NCI-H187 treated with DMSO at 0.1 percent for 48 hours (cell line): ENCODE measurements at regions not wholly inside any gene's neighbourhood (a gene's known extent, or its start where the extent isn't known, plus 50 kb on each side); places are given as distances from the start of the nearest gene placed in this dataset.
"Not testable (repeated sequence)": the region's sequence is repeated elsewhere in the genome, so short reads cannot be mapped to it uniquely, and the experiment has no call there.

Source experiments
- DNase-seq: peaks from one replicate; lab custom pipeline; 2025; lab: John Stamatoyannopoulos, UW

DNA sequence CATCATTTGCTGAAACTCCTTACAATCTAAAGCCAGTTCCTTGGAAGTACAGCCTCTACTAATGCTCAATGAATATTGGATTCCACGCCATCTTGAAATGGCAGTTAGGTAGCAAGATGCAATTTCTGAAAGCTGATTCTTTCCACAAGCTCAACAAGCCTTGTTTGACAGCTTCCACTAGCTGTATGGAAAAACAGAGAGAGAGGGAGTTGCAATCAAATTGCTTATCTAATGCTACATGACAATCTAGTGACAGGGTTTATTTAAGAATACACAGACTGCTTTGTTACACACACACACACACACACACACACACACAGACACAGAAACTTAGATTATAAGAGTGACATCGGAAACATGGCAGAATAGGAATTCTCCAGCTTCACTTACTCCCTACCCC lies 288.4 kb upstream of the DEPDC1 start:
- DNase-seq, result no peak

DNA sequence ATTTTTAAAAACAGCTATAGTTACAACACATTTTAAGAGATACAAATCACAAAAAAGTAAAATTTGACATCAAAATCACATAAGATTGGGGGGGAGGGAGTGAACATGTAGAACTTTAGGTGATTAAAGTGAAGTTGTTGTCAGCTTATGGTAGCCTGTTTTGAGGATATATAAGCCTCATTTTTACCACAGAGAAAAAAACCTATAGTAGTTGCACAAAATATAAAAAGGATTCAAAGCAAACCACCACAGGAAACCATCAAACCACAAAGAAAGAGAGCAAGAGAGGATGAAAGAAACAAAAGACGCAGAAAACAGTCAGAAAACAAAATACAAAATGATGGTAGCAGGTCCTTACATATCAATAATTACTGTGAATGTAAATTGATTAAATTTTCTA lies 291.9 kb upstream of the DEPDC1 start:
- DNase-seq, result no peak

DNA sequence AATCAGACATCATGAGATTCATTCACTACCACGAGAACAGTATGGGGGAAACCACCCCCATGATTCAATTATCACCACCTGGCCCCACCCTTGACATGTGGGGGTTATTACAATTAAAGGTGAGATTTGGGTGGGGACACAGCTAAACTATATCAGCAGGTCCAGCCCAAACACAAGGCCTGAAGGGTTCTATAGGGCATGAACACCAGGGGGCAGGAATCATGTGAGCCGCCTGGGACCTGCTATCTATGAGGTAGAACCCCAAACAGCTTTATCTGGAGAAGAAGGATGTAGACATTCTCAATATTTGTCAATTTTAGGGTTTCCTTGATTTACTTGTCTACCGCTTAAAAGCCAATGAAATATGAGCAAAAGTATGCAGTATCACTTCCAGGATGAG lies 294.9 kb upstream of the DEPDC1 start:
- DNase-seq, result no peak

DNA sequence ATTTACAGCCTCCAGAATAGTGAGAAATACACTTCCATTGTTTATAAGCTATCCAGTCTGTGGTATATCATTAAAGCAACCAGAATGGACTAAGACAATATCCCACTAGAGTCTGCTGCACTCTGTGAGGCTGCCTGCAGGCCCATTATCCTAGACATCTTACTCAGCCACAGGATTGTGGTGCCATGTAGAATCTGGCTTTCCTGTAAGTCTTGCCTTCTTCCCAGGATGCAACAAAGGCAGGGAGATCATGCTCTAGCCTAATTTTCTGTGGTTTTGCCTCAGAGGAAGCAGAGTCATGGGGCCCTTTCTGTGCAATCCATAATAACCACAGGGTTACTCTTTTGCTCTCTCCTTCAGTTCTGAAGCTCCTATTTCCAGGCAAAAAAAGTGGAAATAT lies 299.1 kb upstream of the DEPDC1 start:
- no peak for DNase-seq

DNA sequence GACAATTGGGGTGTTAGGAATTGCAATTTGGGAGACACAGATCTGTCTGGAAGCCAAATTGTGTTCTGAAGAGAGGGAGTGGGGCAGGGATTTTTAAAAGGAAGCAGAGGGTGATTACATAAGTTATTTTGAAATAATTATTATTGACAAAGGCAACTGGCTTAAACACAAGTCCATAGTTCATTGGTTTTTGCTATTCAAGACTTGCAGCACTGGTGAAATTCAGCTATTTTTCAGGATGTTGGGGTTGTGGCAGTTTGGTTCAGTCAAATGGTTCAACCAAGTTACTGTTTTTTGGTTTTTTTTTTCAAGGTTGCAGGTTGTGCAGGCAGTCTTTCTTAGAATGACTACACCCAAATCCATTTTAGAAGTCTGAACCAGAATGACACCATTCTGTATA lies 300.0 kb upstream of the DEPDC1 start:
- DNase-seq, result no peak

DNA sequence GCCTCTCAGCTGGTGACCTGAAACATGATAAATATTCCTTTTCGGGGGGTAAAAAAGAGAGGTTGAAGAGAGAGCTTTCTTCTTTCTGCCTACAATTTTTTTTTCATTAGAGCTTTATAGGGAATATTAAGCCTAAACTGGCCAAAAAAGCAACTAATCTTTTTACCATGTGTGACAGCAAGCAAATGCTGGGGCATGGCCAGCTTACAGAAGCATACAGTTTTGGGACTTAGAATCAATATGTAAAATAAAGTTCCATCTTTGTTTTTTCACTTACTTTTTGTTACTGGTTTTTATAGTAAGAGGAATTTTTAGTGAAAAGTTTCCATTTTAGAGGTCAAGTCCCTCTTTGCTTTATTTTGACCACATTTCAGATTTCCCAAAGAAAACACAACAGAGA lies 301.2 kb upstream of the DEPDC1 start:
- no peak for DNase-seq

DNA sequence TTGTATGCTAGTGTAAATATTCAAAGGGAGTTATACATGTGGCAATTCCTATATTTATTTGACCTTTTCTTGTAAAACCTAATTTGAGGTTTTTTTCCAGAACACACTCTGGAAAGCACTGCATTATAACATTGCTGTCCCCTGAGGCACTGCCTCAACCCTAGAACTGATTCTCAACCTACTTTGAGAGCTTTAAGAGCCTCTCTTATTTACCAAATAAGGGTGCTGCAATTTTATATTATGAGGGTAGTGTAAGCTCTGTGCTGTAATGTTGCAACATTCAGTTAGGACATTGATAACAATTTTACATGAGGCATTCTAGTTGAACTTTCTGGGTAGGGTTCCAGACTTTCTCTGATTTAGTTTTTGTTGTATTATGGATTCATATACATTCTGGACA lies 302.2 kb upstream of the DEPDC1 start:
- no peak for DNase-seq

DNA sequence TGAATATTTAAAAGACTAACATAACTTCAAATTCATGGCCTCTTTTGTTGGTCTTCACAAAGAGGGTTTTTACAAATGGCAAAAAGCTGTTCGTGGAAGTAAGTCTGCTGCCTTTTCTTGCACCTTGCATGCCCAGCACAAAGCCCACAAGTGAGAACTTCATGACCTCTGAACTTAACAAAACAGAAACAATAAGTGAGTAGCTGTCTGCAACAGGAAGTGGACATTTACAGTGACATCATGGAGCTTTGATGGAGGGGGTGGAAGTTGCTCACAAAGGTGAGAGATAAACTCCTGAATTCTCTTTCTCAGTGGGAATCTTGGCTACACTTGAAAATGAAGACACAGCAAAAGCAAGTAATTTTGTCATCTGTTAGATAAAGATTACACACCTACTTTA lies 303.3 kb upstream of the DEPDC1 start:
- DNase-seq, result no peak

DNA sequence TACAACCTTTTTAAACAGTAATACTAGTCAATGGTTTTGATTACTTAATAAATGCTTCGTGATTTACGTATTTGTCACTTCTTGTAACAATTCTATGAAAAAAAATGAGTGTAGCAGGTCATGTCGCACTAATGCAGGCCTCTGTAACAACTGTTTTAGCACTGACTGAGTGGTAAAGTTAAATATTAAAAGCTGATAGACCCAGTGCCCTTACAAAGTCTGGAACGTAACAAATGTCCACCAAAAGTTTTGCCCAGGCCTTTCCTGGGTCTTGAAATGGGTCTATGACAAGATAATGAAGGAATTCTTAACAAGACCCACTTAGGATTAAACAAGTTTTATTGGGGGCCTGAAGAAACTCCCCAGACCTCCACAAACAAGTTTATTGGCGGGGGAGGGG lies 304.6 kb upstream of the DEPDC1 start:
- DNase-seq, result no peak

DNA sequence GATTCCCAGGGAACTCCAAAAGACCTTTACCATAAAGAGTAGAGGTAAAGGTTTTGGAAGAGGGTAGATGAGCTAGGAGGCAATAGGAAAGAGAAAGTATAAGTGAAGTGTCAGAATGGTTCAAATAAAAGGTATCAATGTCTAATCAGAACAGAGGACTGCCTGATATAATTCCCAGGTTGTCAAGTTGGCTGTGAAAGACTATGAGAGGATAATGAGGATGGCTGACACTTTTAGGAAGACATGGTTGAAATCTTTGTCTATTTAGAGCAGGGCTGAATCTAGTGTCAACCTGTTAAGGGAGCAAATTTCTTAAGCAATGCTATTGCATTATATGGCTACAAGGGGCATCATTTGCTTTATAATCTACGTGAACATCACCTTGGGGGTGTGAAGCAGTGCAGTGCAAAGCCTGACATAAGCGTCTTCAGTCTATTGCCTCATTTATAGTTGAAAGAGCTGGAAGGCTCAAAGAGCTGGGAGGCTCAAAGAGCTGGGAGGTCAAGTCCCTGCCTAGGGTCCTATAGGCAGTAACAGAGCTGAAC lies 308.3 kb upstream of the DEPDC1 start:
- no peak for DNase-seq

DNA sequence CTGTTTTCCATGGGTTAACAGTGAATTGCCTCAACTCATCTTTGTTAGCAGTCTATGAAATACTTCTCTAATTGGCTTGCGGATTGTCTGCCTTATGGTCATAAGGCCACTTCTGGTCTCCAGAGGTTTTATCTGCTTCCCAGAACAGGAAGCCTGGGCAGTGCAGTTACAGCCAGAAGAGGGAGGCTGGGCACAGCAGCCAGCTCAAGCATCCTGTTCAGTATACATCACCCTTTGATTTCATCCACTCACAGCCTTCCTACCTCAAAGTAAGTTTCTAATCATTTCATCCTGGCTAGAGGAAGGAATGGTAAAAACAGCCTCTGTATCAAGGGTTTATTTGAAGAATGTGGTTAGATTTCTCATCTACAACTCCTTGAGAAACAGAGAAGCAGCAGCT lies 311.5 kb upstream of the DEPDC1 start:
- no peak for DNase-seq

DNA sequence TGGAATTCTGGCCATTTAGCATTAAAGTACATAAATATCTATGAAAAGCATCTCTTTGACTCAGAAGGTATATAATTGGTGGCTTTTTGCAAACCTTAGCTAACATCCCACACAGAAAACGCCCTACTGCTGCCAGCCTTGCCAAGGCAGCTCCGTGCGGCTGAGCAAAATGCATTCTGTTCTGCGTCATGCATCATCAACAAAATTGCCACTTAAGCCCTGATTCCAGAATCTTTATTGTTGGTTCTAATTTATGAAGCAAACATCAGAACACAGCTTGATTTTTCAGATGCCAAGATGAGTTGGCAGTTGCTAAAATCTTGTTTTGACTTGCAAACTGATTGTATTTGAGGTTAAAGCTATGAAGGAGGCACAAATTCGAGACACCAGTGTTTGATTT lies 314.9 kb upstream of the DEPDC1 start:
- no peak for DNase-seq

DNA sequence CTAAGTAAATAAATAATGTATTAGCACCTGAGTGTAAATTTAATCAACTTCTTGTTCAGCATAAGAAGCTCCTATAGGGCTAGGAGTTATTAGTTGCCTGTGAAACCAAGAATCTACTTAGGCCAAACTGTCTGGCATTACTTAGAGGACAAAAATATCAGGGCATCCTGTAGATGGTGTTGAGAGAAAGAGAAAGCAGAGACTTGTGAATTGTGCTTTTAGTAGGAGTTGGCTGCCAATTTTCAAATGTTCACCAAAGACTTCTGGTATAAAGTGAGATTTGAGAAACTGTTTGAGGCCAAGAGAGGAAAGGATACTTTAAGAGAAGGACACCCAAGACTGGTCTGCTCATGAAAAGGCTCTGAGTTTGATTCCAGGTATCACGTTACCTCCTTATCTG lies 315.5 kb upstream of the DEPDC1 start:
- DNase-seq, result no peak

DNA sequence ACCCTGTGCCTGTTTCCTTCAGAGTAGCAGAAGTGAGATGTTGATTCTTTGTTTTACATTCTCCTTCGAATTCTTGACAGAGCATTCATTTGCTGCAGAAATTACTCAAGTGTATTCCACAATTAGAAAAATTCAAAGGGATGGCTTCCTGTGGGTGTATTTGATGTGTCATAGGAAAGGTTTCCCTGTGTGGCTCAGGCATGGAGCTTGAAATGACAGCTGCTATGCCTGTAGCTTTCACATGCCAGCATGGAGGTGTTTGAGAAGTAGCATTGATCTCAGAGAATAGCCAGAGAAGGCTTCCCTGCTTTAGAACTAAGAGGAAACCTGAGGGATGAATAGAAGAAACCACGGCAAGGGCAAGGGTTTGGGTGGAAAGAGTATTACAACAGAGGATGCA lies 317.2 kb upstream of the DEPDC1 start:
- DNase-seq, result no peak

DNA sequence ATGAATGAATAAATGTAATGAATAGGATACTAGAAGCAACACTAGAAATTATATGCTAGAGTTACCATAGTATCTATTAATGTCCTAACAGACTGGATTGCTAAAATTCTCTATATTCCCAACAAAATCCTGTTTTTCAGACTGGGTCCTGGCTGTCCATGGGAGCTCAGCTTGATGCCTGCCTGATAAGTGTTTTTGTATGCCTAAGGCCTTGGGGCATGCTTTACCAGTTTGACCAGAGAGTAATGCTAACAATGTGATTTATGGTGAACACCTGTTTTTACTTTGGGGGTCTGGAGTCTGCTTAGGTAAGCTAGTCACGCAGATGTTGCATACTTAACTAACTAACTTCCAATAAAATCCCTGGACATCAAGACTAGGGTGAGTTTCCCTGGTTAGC lies 318.8 kb upstream of the DEPDC1 start:
- DNase-seq, result no peak

DNA sequence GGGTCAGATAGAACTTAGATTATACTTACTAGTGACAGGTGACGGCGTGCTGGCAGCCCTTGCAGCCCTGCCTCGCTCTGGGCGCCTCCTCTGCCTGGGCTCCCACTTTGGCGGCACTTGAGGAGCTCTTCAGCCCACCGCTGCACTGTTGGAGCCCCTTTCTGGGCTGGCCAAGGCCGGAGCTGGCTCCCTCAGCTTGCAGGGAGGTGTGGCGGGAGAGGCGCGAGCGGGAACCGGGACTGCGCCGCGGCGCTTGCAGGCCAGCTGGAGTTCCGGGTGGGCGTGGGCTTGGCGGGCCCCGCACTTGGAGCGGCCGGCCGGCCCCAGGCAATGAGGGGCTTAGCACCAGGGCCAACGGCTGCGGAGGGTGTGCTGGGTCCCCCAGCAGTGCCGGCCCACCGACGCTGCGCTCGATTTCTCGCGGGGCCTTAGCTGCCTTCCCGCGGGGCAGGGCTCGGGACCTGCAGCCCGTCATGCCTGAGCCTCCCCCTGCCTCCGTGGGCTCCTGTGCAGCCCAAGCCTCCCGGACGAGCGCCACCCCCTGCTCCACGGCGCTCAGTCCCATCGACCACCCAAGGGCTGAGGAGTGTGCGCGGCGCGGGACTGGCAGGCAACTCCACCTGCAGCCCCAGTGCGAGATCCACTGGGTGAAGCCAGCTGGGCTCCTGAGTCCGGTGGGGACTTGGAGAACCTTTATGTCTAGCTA lies 320.8 kb upstream of the DEPDC1 start:
- DNase-seq, result not testable (repeated sequence)

DNA sequence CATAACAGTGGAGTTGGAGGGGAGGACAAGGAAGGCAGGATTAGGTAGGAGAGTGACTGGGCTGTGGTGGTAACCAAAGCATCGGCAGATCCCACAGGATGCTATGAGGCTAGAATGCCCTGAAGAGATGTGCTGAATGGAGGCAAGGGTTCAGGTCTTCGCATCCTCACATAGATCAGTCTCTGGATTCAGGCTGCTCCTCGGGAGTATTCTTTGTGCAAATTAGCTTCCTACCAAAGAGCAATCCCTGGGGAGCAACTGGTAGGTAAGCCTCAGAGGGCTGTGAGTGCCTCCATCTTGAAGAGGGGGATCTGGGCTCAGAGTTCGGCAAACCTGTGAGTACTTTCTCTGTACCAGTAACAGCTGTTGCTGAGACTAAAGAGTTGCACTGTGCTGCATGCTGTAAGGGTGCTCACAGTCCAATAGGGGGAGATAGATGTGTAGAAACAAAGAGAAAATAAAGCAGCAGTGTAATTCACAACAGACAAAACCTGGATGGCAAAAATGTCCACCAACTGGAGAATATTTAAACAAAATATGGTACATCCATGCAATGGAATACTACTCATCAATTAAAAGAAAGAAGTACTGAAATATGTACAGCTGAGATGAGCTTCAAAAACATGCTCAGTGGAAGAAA lies 322.4 kb upstream of the DEPDC1 start:
- DNase-seq, result no peak

DNA sequence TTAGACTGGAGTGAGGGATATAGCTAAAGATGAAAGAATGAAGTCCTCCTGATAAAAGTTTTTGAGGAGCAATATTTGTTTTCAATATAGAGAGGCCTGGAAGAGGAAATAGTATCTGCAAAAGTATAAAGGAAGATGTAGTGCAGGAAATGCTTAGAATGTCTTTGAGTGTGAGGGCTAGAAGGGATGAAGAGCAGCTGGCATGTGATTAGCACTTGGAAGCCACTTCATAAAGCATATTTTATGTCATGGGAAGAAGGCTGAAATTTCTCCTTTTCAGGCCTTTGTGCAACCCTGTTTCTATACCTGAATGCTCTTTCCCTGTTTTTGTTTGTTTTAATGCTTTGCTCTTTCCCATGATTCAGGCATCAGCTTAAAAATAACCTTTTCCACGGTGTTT lies 323.3 kb upstream of the DEPDC1 start:
- no peak for DNase-seq

DNA sequence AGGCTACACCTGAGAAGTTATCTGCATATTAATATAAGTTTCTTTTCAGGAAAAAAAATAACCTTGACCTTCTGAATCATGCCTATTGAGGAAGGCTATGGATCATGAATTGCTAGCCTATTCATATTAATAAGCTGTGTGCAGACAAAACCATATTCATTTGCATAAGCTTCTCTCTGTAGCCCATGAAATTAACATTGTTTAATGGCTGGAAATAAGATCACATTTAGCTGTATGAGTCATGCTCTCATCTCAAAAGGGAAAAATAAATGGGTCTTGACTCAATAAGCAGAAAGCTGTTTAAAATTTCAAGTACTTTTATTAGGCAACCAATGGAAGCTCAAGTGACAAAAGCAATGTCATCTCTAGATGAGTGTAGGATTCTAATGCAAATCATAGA lies 330.0 kb upstream of the DEPDC1 start:
- no peak for DNase-seq

DNA sequence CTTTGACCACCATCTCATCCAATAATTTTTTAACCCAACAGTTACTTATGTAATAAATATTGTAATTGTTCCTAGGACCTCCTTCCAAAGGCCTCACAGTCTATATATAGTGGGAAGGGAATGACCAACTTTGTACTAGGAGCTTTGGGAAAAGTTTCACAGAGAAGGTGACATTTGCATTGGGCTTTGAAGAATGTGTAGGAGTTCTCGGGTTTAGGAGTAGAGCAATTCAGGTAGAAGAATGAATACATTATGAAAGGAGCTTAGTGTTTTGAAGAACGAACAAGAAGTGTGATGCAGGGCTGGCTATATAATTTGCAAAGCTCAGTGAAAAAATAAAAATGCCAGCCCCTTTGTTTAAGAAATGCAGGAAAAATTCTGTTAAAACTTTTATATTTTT lies 330.4 kb upstream of the DEPDC1 start:
- DNase-seq, result no peak

DNA sequence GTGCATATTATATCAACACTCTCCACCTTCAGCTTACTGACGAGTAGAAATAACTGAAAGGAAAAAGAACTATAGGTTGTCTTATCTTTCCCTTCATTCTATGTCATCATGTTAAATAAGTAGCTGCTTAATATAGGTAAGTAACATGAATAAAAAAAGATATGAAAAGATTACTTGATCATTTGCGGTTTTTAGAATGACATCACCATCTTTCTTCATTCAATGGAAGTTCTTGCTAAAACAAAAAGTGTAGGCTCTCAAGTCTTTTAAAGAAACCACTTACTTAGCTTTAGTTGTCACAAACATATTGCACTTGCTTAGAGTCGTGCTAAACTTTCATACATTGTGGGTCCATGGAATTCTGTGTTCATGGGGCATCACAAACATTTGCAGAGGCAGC lies 331.1 kb upstream of the DEPDC1 start:
- DNase-seq, result no peak

DNA sequence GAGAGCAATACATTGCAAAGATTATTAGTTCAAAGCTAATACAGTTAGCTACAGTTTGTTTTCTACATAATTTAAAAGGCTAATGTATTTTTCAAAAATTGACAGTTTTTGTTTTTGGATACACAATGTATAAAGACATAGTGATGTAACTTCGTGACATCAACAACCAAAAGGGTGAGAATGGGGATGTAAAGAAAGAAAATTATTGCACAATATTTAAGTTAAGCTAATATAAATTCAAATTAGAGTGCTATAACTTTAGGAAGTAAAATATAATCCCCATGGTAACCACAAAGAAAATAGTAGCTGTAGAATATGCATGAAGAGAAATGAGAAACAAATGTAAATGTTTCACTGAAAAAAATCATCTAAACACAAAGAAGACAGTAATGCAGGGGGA lies 334.4 kb upstream of the DEPDC1 start:
- no peak for DNase-seq

DNA sequence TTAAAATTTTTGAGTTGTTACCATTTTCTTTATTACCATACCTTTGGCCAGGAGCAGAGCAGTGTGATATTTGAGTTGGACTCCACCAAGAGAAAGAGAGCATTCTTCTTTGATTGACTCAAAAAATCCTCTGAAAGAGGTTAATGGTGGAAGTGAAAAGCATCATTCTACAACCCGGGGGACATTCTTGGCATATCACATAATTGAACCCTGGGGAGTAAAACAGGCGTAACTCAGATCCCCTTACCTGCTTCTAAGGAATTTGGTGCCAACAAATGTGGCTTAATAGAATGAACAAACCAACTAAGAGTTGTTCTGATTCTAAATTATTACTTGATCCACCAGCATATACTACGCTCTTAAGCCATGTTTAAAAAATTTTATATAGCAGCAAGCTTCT lies 351.1 kb upstream of the DEPDC1 start:
- DNase-seq, result no peak

DNA sequence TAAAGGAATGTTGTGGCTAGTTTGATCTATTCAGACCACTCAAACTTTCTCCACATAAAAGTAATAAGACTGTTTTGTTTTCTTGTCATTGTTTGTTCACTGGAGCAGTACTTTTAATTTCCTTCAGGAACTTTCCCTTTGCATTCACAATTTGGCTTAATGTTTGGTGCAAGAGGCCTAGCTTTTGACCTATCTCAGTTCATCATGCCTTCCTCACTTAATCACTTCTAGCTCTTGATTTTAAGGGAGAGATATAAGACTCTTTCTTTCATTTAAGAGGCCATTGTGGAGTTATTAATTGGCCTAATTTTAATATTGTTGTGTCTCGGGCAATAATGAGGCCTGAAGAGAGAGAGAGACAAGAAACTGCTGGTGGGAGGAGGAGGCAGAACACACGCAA lies 371.7 kb upstream of the DEPDC1 start:
- no peak for DNase-seq
